NCI-H1930 (cell line): ENCODE measurements at regions not wholly inside any gene's neighbourhood (a gene's known extent, or its start where the extent isn't known, plus 50 kb on each side); places are given as distances from the start of the nearest gene placed in this dataset.

Source experiments
- DNase-seq, 2 experiments: peaks; one replicate each; lab custom pipeline; 2025; lab: John Stamatoyannopoulos, UW

GRCh38 chr9:81116340-81117137 is 572.8 kb downstream of the TLE1 start:
- no peak for DNase-seq

- DNase-seq = peak; percentile 56 to 69
These were observed 575.8 kb downstream of the TLE1 start for GRCh38 chr9:81113453-81114124.

DNA sequence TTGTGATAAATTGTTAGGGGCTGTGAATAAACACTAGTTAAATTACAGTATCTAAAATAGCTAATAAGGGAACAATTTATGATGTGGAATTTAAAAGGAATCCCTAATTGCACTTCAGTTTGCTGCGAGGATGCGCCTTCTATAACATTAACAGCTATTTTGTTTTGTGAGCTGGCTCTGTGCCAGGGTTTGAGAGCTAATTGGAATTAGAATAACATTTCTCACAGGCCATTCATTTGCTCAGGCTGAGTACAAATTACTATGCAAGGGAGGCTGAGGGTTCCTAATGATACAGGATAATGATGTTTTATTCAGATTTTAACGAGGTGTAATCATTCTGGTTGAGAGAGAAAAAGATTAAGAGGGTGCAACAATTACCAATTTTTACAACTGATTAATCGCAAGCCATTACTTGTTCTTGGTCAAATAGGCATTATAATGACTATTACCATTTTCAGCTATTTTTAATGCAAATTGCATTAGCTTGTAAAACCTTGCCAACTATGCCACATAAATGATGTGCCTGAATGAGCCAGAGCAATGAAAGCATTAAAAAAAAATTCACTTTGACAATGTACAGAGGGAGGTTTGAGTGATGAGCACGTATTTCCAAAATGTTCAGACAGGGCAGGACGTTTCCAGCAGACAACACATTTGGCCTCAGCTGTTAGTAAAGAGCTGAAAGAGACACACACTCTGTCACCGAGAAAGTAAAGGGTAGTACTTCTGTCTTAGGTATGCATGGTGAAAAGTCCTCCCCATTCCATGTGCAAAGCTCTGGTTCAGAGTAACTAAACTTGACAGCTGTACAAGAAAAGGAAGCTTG is 576.5 kb downstream of the TLE1 start:
- DNase-seq = no peak

- no peak for DNase-seq
These were observed 580.5 kb downstream of the TLE1 start for GRCh38 chr9:81108821-81109220.

DNA sequence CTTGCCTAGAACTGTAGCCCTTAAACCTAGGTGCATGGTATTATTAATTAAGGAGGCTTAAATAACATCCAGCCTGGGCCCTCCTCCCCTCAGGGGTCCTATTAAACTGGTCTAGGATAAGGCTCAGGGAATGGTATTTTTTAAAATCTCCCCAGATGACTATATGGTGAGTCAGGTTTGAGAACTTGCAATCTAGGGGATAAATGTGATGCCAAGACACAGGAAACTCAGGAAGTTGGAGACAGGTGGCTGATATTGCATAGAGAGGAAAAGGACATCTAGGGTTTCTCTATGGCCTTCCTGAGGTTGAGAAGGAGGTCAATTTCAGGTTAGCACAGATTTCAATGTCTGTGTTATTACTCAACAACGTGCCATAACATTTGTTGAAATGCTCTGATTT is 581.0 kb downstream of the TLE1 start:
- no peak for DNase-seq

DNA sequence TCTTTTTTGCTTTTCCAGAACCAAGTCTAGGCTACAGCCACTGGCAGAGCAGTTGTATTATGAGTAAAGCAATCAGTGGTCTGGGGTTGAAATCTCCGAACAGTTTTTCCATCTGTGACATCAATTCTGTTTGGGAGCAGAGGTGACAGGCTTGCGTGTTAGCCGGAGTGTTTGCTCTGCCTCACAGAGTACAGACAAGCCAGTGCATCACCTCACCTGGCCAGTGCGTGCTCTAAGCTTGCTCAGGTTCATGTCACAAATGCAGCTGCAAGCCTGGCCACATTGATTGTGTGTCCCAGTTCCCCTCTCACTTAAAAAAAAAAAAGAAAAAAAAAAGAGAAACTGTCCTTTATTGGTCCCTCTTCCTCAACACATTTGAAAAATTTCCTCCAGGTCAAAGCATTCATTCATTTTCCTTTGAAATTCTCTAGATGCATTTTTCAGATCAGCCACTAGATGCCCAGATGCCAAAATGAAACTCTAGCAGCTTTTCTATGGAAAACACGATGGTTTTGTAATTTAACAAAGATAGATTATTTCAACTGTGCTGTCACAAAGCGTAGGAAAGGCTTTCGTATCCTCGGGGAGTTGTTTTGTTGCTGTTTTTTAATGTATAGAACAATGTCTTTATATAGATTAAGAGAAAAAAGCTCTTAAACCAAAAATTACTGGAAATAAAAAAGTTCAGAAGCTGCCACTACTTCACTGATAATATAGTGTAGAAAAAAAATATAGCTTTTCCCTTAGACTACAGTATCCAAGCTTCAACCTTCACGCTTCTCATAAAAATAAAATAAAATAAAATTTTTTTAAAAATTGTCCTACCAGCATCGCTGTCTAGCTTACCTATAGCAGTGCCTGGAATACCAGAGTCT is 585.5 kb downstream of the TLE1 start:
- peak in 1 of 2 experiments; percentile 6 for DNase-seq

- no peak for DNase-seq
These were observed 592.1 kb downstream of the TLE1 start for GRCh38 chr9:81097131-81097847.

- DNase-seq = no peak
These were observed 592.7 kb downstream of the TLE1 start for GRCh38 chr9:81096625-81097024.

DNA sequence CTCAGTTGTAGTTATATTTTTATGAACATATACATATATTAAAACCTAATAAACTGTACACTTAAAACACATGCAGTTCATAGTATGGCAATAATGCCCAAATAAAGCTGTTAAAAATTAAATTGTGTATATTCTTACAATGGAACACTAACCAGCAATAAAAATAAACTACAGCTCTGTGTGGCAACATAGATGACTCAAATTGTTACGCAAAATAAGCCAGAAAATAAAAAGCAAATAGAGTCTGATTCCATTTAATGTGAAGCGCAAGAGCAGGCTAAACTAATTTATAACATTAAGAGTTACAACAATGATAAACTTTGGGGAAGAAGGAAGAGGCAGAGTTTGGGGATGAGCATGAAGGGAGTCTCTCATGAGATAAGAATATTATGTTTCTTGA is 597.3 kb downstream of the TLE1 start:
- DNase-seq = no peak

GRCh38 chr9:81088341-81088740 is 601.0 kb downstream of the TLE1 start:
- DNase-seq = no peak

DNA sequence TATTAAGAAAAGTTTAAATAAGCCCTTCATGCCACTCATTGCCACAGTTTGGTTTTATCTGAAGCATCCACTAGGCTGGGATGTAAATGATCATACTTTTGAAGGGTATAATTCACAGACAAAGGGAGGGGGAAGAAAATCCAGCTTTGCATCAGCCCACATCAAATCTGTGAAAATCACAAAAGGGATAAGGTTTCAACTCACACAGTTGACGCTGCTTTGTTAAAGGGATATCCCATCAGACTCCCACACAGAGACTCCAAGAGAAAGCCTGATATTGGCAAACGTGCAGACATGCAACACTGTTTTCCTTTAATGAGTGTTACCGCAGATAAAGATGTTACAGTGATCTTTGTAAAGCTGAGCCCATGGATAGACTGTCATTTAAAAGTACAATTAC is 602.9 kb downstream of the TLE1 start:
- no peak for DNase-seq

GRCh38 chr9:81083854-81084512 is 605.4 kb downstream of the TLE1 start:
- DNase-seq = no peak

GRCh38 chr9:81083067-81083466 is 606.3 kb downstream of the TLE1 start:
- DNase-seq = no peak

DNA sequence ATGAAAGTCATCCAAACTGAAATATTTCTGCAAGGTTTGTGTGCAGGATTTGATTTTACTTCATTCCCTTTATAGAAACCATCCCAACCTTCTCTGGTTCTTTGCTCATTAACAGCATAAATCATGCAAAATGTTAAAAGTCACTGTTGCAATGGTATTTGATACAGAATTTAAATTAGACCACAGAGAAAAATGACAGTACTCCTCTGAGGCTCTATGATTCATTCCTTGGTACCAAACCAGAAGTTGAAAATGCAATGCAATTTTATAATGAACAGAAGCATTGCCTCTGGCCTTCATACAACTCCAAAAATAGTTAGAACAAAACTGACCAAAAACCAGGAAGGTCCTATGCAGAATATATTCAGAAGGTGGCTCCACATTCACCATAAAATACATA is 607.1 kb downstream of the TLE1 start:
- no peak for DNase-seq

- DNase-seq = no peak
These were observed 608.4 kb downstream of the TLE1 start for GRCh38 chr9:81080900-81081299.

- DNase-seq = no peak
These were observed 609.2 kb downstream of the TLE1 start for GRCh38 chr9:81080185-81080584.

- no peak for DNase-seq
These were observed 610.3 kb downstream of the TLE1 start for GRCh38 chr9:81079055-81079454.

DNA sequence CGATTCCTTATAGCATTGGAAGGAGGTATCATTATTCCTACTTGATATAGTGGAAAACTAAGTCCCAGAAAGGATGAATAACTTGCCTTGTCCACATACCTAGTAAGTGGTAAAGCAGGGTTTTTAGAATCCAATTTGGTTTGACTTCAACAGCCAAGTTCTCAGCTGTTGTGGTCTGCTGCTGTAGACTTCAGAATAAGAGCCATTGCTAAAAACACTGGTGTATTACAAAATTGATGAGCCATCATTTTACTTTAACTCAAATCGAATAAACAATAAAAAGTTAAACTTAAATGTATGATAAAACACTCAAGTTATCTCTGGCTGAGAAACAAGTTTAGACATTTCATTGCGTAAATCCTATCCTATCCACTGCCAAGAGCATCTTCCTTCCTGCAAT is 610.8 kb downstream of the TLE1 start:
- no peak for DNase-seq

GRCh38 chr9:81077572-81077971 is 611.8 kb downstream of the TLE1 start:
- no peak for DNase-seq

- DNase-seq = no peak
These were observed 613.2 kb downstream of the TLE1 start for GRCh38 chr9:81076131-81076530.

- no peak for DNase-seq
These were observed 615.1 kb downstream of the TLE1 start for GRCh38 chr9:81074221-81074620.
